ENCODE measurements at regions not wholly inside any gene's neighbourhood (a gene's known extent, or its start where the extent isn't known, plus 50 kb on each side); places are given as distances from the start of the nearest gene placed in this dataset.

GRCh38 chrX:7318661-7319060, 170.7 kb upstream of the PUDP start:
- H3K27me3 Mint-ChIP-seq (ENCODE audit: unreplicated experiment) = peaks cover 2% of the 10 kb centered on the region
- H3K27ac Mint-ChIP-seq (ENCODE audit: unreplicated experiment) = no peak overlapping the region
- no peaks in the 10 kb centered on the region for H3K9me3 Mint-ChIP-seq (ENCODE audit: unreplicated experiment)
- no peaks in the 10 kb centered on the region for H3K36me3 Mint-ChIP-seq (ENCODE audit: low read depth, unreplicated experiment)
- no peak overlapping the region for H3K4me3 Mint-ChIP-seq (ENCODE audit: unreplicated experiment)
- H3K4me1 Mint-ChIP-seq (ENCODE audit: unreplicated experiment) = no peaks in the 10 kb centered on the region
- no peak for TF ChIP-seq CTCF (IDR thresholded peaks at IDR 0.05; ENCODE audit: unreplicated experiment)
- no peak for DNase-seq (ENCODE audit: low spot score)

- Mint-ChIP-seq H3K27me3 (ENCODE audit: unreplicated experiment) (peaks cover 2% of the 10 kb centered on the region), H3K27ac (ENCODE audit: unreplicated experiment) (no peak overlapping the region), H3K4me3 (ENCODE audit: unreplicated experiment) (no peak overlapping the region), H3K9me3 (ENCODE audit: unreplicated experiment) (no peaks in the 10 kb centered on the region), H3K4me1 (ENCODE audit: unreplicated experiment) (no peaks in the 10 kb centered on the region), H3K36me3 (ENCODE audit: low read depth, unreplicated experiment) (no peaks in the 10 kb centered on the region)
- TF ChIP-seq CTCF (IDR thresholded peaks at IDR 0.05; ENCODE audit: unreplicated experiment) = no peak
- DNase-seq (ENCODE audit: low spot score) = no peak
Measured at GRCh38 chrX:7318241-7318640, 170.3 kb upstream of the PUDP start.

GRCh38 chrX:7316887-7317286, 168.9 kb upstream of the PUDP start:
- no peak for DNase-seq (ENCODE audit: low spot score)
- Mint-ChIP-seq H3K4me1 (ENCODE audit: unreplicated experiment) (no peaks in the 10 kb centered on the region), H3K9me3 (ENCODE audit: unreplicated experiment) (no peaks in the 10 kb centered on the region), H3K27ac (ENCODE audit: unreplicated experiment) (no peak overlapping the region), H3K4me3 (ENCODE audit: unreplicated experiment) (no peak overlapping the region), H3K27me3 (ENCODE audit: unreplicated experiment) (peaks cover 2% of the 10 kb centered on the region), H3K36me3 (ENCODE audit: low read depth, unreplicated experiment) (no peaks in the 10 kb centered on the region)
- no peak for TF ChIP-seq CTCF (IDR thresholded peaks at IDR 0.05; ENCODE audit: unreplicated experiment)

GRCh38 chrX:7316280-7316679, 168.3 kb upstream of the PUDP start:
- Mint-ChIP-seq H3K4me3 (ENCODE audit: unreplicated experiment) (no peak overlapping the region), H3K36me3 (ENCODE audit: low read depth, unreplicated experiment) (no peaks in the 10 kb centered on the region), H3K4me1 (ENCODE audit: unreplicated experiment) (no peaks in the 10 kb centered on the region), H3K27ac (ENCODE audit: unreplicated experiment) (no peak overlapping the region), H3K9me3 (ENCODE audit: unreplicated experiment) (no peaks in the 10 kb centered on the region), H3K27me3 (ENCODE audit: unreplicated experiment) (peaks cover 2% of the 10 kb centered on the region)
- no peak for DNase-seq (ENCODE audit: low spot score)
- no peak for TF ChIP-seq CTCF (IDR thresholded peaks at IDR 0.05; ENCODE audit: unreplicated experiment)

GRCh38 chrX:7314425-7314824, 166.5 kb upstream of the PUDP start:
- Mint-ChIP-seq H3K36me3 (ENCODE audit: low read depth, unreplicated experiment) (no peaks in the 10 kb centered on the region), H3K27me3 (ENCODE audit: unreplicated experiment) (peaks cover 2% of the 10 kb centered on the region), H3K27ac (ENCODE audit: unreplicated experiment) (no peak overlapping the region), H3K4me1 (ENCODE audit: unreplicated experiment) (no peaks in the 10 kb centered on the region), H3K4me3 (ENCODE audit: unreplicated experiment) (no peak overlapping the region), H3K9me3 (ENCODE audit: unreplicated experiment) (no peaks in the 10 kb centered on the region)
- DNase-seq (ENCODE audit: low spot score) = no peak
- no peak for TF ChIP-seq CTCF (IDR thresholded peaks at IDR 0.05; ENCODE audit: unreplicated experiment)

Data from endothelial cell (in vitro differentiated cells).